Right lobe of liver (tissue), 6 donors: ENCODE measurements at regions not wholly inside any gene's neighbourhood (a gene's known extent, or its start where the extent isn't known, plus 50 kb on each side); places are given as distances from the start of the nearest gene placed in this dataset.
"Not testable (repeated sequence)": the region's sequence is repeated elsewhere in the genome, so short reads cannot be mapped to it uniquely, and the experiment has no call there.

Source experiments
- ATAC-seq, 4 donors: fragments of 200-7000 bp; cut with Tn5 transposase; one replicate each; pipeline ENCODE4 v1.9.1; 2020; ENCODE audit warnings: mild to moderate bottlenecking in 4 of 4, moderate library complexity in 4 of 4
- DNase-seq, 3 donors: peaks; one replicate each; pipeline ENCODE4 v3.0.0-alpha.2; 2020
- H3K27ac ChIP-seq, 3 donors: fragments of 200-600 bp; one replicate each; pipeline ENCODE4 v1.8.0; 2022
- H3K27me3 ChIP-seq, 2 donors: fragments of 200-600 bp; one replicate each; pipeline ENCODE4 v1.8.0; 2022
- H3K36me3 ChIP-seq, 4 donors: fragments of 200-600 bp; sonication (generic) in 1 of 4; one replicate each; pipeline versions ENCODE4 v1.5.1 to v1.8.0; 2017 to 2022; ENCODE audit warnings: control low read depth in 1 of 4
- H3K4me1 ChIP-seq, 4 donors: fragments of 200-600 bp; sonication (generic) in 1 of 4; one replicate each; pipeline versions ENCODE4 v1.5.1 to v1.8.0; 2017 to 2022; ENCODE audit warnings: control low read depth in 1 of 4
- H3K4me3 ChIP-seq, 3 donors: fragments of 200-600 bp; one replicate each; pipeline ENCODE4 v1.8.0; 2022
- H3K9me3 ChIP-seq, 4 donors: fragments of 200-600 bp; sonication (generic) in 1 of 4; one replicate each; pipeline versions ENCODE4 v1.5.1 to v1.8.0; 2017 to 2022; ENCODE audit warnings: control low read depth in 1 of 4
- CTCF ChIP-seq, 4 donors: fragments of 200-600 bp in 3 of 4; fragments of 450-650 bp in 1 of 4; IDR thresholded peaks; one replicate each; pipeline versions ENCODE4 v1.5.1 to v1.8.0; 2016 to 2022; ENCODE audit warnings: antibody characterized with exemption in 4 of 4, mild to moderate bottlenecking in 2 of 4
- POLR2A ChIP-seq: fragments of 450-650 bp; IDR thresholded peaks from one replicate; pipeline ENCODE4 v1.6.1; 2017; ENCODE audit warnings: antibody characterized with exemption, mild to moderate bottlenecking
- WGBS: methylation state at CpG from one replicate; pipeline ENCODE4 v1.1.6; 2018; ENCODE audit warnings: low coverage, low lambda C conversion rate; ENCODE audit not compliant: insufficient coverage; ENCODE audit errors: missing lambda C conversion rate; 5-methylcytosine and 5-hydroxymethylcytosine counted together
- intact Hi-C, 2 donors: fragments of 100-400 bp; cut with DNase I; formaldehyde crosslinking; loops; one replicate each; pipeline versions ENCODE4 v1.11.2 to v1.14.1; 2022
- donor health status: DM: no; HTN: yes; CAD: no.
- donor health status: DM: no; HTN: no; CAD: no.
- donor health status: DM: no; HTN: no; CAD: no.
- donor health status: DM: no; HTN: yes; CAD: no.
- donor health status: DM: no; HTN: yes; CAD: no.

GRCh38 chr12:131620520-131620919 lies 90.4 kb upstream of the SFSWAP start:
- intact Hi-C loops = loop anchor here in 1 of 2 donors (10.0 kb wide), 1 partner anchor 286 kb away; no protein-coding TSS in a partner anchor
- H3K27me3 ChIP-seq = no peaks in the 10 kb centered on the region
- DNase-seq = no peak
- no peak overlapping the region for H3K27ac ChIP-seq
- 42% methylated on average over 4 of the region's 6 CpGs for WGBS
- no peaks in the 10 kb centered on the region for H3K9me3 ChIP-seq
- TF ChIP-seq POLR2A = no peak
- TF ChIP-seq CTCF (IDR thresholded peaks at IDR 0.05) = no peak
- no peaks in the 10 kb centered on the region for H3K4me1 ChIP-seq
- no peaks in the 10 kb centered on the region for H3K36me3 ChIP-seq
- no peak overlapping the region for H3K4me3 ChIP-seq
- ATAC-seq = no peak

DNA sequence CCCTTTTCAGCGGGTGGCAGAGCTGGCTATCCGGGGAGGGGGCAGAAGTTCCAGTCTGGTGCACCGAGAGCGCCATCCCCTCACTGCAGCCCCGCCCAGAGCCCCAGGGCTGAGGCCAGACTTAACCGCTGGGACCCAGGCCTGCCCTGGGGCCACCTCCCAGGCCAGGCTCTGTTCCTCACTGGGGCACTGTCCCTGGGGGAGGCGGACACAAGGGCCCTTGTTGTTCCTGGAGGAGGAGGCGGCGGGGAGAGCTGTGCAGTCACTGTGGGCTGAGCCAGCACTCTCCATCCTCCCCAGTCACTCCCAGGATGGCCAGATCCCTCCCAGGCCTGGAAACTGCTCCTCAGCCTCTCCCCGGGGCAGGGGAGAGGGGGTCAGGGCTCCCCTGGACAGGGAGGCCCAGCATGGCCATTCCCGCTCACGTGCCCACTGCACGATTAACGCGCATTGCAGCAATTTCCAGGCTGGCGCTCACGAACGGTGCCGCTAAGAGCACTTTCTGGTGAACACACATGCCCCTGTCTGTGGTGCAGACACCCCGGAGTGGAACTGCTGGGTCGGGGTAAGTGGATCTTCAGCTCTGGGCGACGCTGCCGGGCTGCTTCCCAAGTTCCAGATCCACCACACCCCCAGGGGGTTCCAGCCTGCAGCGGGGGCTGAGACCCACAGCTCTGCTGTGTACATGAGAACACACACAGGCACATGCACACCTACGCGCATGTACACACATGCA lies 89.8 kb upstream of the SFSWAP start:
- ATAC-seq = no peak
- Histone ChIP-seq H3K36me3 (no peaks in the 10 kb centered on the region), H3K4me3 (no peak overlapping the region), H3K9me3 (no peaks in the 10 kb centered on the region), H3K4me1 (no peaks in the 10 kb centered on the region), H3K27me3 (no peaks in the 10 kb centered on the region), H3K27ac (no peak overlapping the region)
- TF ChIP-seq CTCF (IDR thresholded peaks at IDR 0.05) = no peak
- intact Hi-C loops = loop anchor here in 1 of 2 donors (10.0 kb wide), 1 partner anchor 286 kb away; no protein-coding TSS in a partner anchor
- DNase-seq = no peak
- WGBS = 29% methylated on average over 1 of the region's 27 CpGs

DNA sequence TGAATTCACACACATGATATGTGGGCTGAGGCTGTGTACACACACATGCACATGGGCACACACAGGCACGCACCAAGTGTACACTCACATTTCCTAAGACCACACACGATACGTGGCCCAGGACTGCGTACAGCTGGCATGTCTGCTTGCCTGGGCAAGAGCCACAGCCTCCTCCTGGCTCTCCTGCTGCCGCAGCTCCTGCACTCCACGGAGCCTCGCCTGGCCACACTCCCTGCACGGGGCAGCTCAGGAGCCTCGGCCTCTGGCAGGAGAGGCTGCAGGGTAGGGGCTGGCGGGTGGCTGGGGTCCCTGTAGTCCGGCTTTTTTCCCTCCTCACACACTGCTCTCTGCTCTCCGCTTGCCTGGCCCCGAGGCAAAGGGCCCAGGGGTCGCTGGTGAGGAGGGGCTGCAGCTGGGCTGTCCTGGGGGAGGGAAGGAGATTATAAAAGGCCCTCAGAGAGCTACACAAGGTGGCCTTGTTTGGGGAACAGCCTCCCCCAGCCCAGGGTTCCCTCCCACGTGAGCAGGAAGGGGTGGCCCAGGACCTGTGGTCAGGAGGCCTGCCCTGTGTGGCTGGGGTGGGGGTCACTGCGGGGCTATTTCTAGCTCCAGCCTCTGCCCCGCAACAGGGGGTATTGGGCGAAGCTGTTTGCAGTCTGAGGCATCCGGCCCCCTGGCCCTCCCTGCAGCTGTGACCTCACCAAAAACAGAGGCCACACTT lies 89.0 kb upstream of the SFSWAP start:
- H3K27me3 ChIP-seq = no peaks in the 10 kb centered on the region
- no peaks in the 10 kb centered on the region for H3K9me3 ChIP-seq
- TF ChIP-seq POLR2A (no peak), CTCF (IDR thresholded peaks at IDR 0.05) (no peak)
- no peaks in the 10 kb centered on the region for H3K36me3 ChIP-seq
- no peak overlapping the region for H3K27ac ChIP-seq
- no peak overlapping the region for H3K4me3 ChIP-seq
- no peaks in the 10 kb centered on the region for H3K4me1 ChIP-seq
- WGBS = 21% methylated on average over 9 of the region's 19 CpGs
- ATAC-seq (no peak), DNase-seq (no peak)
- intact Hi-C loops = loop anchor here in 1 of 2 donors (10.0 kb wide), 1 partner anchor 287 kb away; no protein-coding TSS in a partner anchor

DNA sequence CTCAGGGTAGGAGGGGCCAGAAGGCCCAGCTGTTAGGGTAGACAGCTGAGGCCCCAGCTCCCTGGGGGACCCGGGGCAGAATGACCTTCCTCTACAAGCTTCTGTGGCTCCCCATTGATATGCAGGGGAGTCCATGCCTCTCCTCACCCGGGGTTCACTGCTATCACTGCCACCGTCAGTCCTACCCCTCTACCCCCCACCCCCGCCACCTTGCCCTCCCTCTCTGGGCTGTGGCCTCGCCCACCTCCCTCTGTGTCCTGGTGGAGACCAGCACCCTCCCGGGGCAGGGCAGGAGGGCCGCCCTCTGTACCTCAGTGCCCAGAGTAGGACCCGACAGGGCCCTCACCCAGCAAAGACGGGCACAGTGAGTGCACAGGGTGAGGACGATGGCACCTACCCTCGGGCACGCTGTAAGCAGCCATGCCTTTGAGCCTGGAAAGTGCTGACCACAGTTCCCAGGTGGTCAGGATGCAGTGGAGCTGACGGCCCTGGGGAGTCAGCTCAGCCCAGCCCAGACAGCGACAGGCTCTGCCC lies 88.4 kb upstream of the SFSWAP start:
- peak in 1 of 4 donors; percentile 9 for ATAC-seq
- H3K36me3 ChIP-seq = no peaks in the 10 kb centered on the region
- H3K27ac ChIP-seq = no peak overlapping the region
- DNase-seq = no peak
- no peaks in the 10 kb centered on the region for H3K9me3 ChIP-seq
- no peak for TF ChIP-seq POLR2A
- TF ChIP-seq CTCF (IDR thresholded peaks at IDR 0.05) = no peak
- no peak overlapping the region for H3K4me3 ChIP-seq
- H3K4me1 ChIP-seq = no peaks in the 10 kb centered on the region
- intact Hi-C loops = loop anchor here in 1 of 2 donors (10.0 kb wide), 1 partner anchor 288 kb away; no protein-coding TSS in a partner anchor
- WGBS = 7% methylated on average over 2 of the region's 14 CpGs
- no peaks in the 10 kb centered on the region for H3K27me3 ChIP-seq

GRCh38 chr12:131623404-131624368 lies 87.2 kb upstream of the SFSWAP start:
- not testable (repeated sequence) for H3K4me3 ChIP-seq, ATAC-seq, H3K36me3 ChIP-seq, DNase-seq, H3K4me1 ChIP-seq, H3K27ac ChIP-seq, H3K9me3 ChIP-seq, H3K27me3 ChIP-seq
- intact Hi-C loops = loop anchor here in 1 of 2 donors (10.0 kb wide), 1 partner anchor 289 kb away; no protein-coding TSS in a partner anchor
- no CpG with 5 or more reads among the region's 15 CpGs for WGBS

GRCh38 chr12:131624369-131624739 lies 86.5 kb upstream of the SFSWAP start:
- not testable (repeated sequence) for H3K36me3 ChIP-seq, H3K27ac ChIP-seq, H3K4me1 ChIP-seq, H3K27me3 ChIP-seq, H3K4me3 ChIP-seq, H3K9me3 ChIP-seq, DNase-seq
- 10% methylated on average over 2 of the region's 3 CpGs for whole genome bisulfite sequencing
- intact Hi-C loops = loop anchor here in 1 of 2 donors (10.0 kb wide), 1 partner anchor 290 kb away; no protein-coding TSS in a partner anchor
- ATAC-seq = peak in 1 of 4 donors; percentile 29
